Peyer's patch (tissue), 4 donors: ENCODE measurements at regions not wholly inside any gene's neighbourhood (a gene's known extent, or its start where the extent isn't known, plus 50 kb on each side); places are given as distances from the start of the nearest gene placed in this dataset.

Source experiments
- CTCF ChIP-seq, 6 experiments: fragments of 450-650 bp in 4 of 6; fragments of 200-600 bp in 2 of 6; sonication (generic) in 1 of 6; IDR thresholded peaks; one replicate each; pipeline ENCODE4 v1.5.1; 2017 to 2019; ENCODE audit warnings: antibody characterized with exemption in 6 of 6, mild to moderate bottlenecking in 3 of 6, moderate library complexity in 1 of 6
- POLR2A ChIP-seq, 2 donors: fragments of 450-650 bp; IDR thresholded peaks; one replicate each; pipeline ENCODE4 v1.5.1; 2017; ENCODE audit warnings: antibody characterized with exemption in 2 of 2, mild to moderate bottlenecking in 2 of 2, moderate library complexity in 2 of 2

DNA sequence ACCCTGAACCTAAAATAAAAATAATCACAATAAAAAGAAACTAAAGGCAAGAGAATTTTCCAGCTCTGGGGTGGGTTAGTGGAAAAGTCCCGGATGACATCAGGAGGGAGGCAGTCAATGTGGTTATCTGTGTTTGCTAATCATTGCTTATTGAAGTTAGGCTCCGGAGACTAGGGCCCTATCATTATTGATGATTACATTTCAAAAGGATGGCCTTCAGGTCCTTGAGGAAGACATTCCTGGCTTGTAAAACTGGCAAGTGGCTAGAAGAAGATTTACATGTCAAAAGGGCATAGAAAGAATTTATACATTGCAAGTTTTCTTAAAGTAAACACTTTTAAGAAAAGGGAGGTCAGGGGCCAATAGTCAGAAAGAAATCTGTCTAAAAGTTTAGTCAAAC lies 123.4 kb downstream of the POSTN start:
- TF ChIP-seq CTCF (IDR thresholded peaks at IDR 0.05) (no peak), POLR2A (IDR thresholded peaks at IDR 0.05) (no peak)
